SJCRH30 (cell line): ENCODE measurements at regions not wholly inside any gene's neighbourhood (a gene's known extent, or its start where the extent isn't known, plus 50 kb on each side); places are given as distances from the start of the nearest gene placed in this dataset.

Experiments used
- DNase-seq, 2 experiments: peaks; one replicate each; pipeline ENCODE4 v3.0.0-alpha.2; 2015 to 2020
- H3K27ac ChIP-seq: fragments of 250-450 bp; sonication (Bioruptor Pico); 2 replicates; pipeline ENCODE4 v1.5.1; 2020; ENCODE audit warnings: mild to moderate bottlenecking, moderate library complexity
- H3K27me3 ChIP-seq: fragments of 250-450 bp; sonication (Bioruptor Pico); 2 replicates; pipeline ENCODE4 v1.5.1; 2020; ENCODE audit warnings: mild to moderate bottlenecking, moderate library complexity
- H3K36me3 ChIP-seq: fragments of 250-450 bp; sonication (Bioruptor Pico); 2 replicates; pipeline ENCODE4 v1.5.1; 2020; ENCODE audit warnings: mild to moderate bottlenecking, moderate library complexity
- H3K4me1 ChIP-seq: fragments of 250-450 bp; sonication (Bioruptor Pico); 2 replicates; pipeline ENCODE4 v1.5.1; 2020; ENCODE audit warnings: mild to moderate bottlenecking, moderate library complexity
- H3K4me3 ChIP-seq: fragments of 250-450 bp; sonication (Bioruptor Pico); 2 replicates; pipeline ENCODE4 v1.5.1; 2020; ENCODE audit warnings: mild to moderate bottlenecking, moderate library complexity
- H3K9me3 ChIP-seq: fragments of 250-450 bp; sonication (Bioruptor Pico); replicated peaks from 2 replicates; pipeline ENCODE4 v1.5.1; 2020; ENCODE audit warnings: mild to moderate bottlenecking, moderate library complexity

GRCh38 chr9:106639873-106640568, 222.9 kb upstream of the ZNF462 start:
- no peaks in the 10 kb centered on the region for H3K4me1 ChIP-seq
- no peak for DNase-seq
- H3K4me3 ChIP-seq = no peak overlapping the region
- H3K27me3 ChIP-seq = no peaks in the 10 kb centered on the region
- H3K27ac ChIP-seq = no peak overlapping the region
- no peaks in the 10 kb centered on the region for H3K36me3 ChIP-seq
- no peaks in the 10 kb centered on the region for H3K9me3 ChIP-seq

GRCh38 chr9:106643211-106643930, 219.6 kb upstream of the ZNF462 start:
- Histone ChIP-seq H3K27ac (no peak overlapping the region), H3K27me3 (no peaks in the 10 kb centered on the region), H3K4me3 (no peak overlapping the region), H3K4me1 (no peaks in the 10 kb centered on the region), H3K36me3 (no peaks in the 10 kb centered on the region), H3K9me3 (no peaks in the 10 kb centered on the region)
- no peak for DNase-seq

GRCh38 chr9:106644661-106645060, 218.3 kb upstream of the ZNF462 start:
- Histone ChIP-seq H3K4me1 (no peaks in the 10 kb centered on the region), H3K36me3 (no peaks in the 10 kb centered on the region), H3K4me3 (no peak overlapping the region), H3K9me3 (no peaks in the 10 kb centered on the region), H3K27ac (no peak overlapping the region), H3K27me3 (no peaks in the 10 kb centered on the region)
- DNase-seq = no peak

- DNase-seq = peak in 1 of 2 experiments; percentile 10
- H3K36me3 ChIP-seq = no peaks in the 10 kb centered on the region
- H3K27ac ChIP-seq = no peak overlapping the region
- no peaks in the 10 kb centered on the region for H3K9me3 ChIP-seq
- H3K4me3 ChIP-seq = no peak overlapping the region
- no peaks in the 10 kb centered on the region for H3K4me1 ChIP-seq
- H3K27me3 ChIP-seq = no peaks in the 10 kb centered on the region
Observed at GRCh38 chr9:106648799-106649198, 214.2 kb upstream of the ZNF462 start.

- H3K27ac ChIP-seq = no peak overlapping the region
- H3K4me3 ChIP-seq = no peak overlapping the region
- H3K36me3 ChIP-seq = no peaks in the 10 kb centered on the region
- H3K27me3 ChIP-seq = no peaks in the 10 kb centered on the region
- no peaks in the 10 kb centered on the region for H3K9me3 ChIP-seq
- H3K4me1 ChIP-seq = no peaks in the 10 kb centered on the region
- no peak for DNase-seq
Observed at GRCh38 chr9:106649664-106650063, 213.3 kb upstream of the ZNF462 start.

- Histone ChIP-seq H3K9me3 (no peaks in the 10 kb centered on the region), H3K27me3 (no peaks in the 10 kb centered on the region), H3K4me3 (no peak overlapping the region), H3K27ac (no peak overlapping the region), H3K4me1 (no peaks in the 10 kb centered on the region), H3K36me3 (no peaks in the 10 kb centered on the region)
- DNase-seq = no peak
Observed at GRCh38 chr9:106653213-106653612, 209.8 kb upstream of the ZNF462 start.

- H3K27ac ChIP-seq = no peak overlapping the region
- H3K4me1 ChIP-seq = no peaks in the 10 kb centered on the region
- DNase-seq = no peak
- H3K27me3 ChIP-seq = no peaks in the 10 kb centered on the region
- no peak overlapping the region for H3K4me3 ChIP-seq
- no peaks in the 10 kb centered on the region for H3K36me3 ChIP-seq
- H3K9me3 ChIP-seq = no peaks in the 10 kb centered on the region
Observed at GRCh38 chr9:106655966-106656365, 207.0 kb upstream of the ZNF462 start.

- Histone ChIP-seq H3K27me3 (no peaks in the 10 kb centered on the region), H3K36me3 (no peaks in the 10 kb centered on the region), H3K4me1 (no peaks in the 10 kb centered on the region), H3K27ac (no peak overlapping the region), H3K4me3 (no peak overlapping the region), H3K9me3 (no peaks in the 10 kb centered on the region; the same call in 1 of the 2 replicates)
- DNase-seq = no peak
Observed at GRCh38 chr9:106657926-106658325, 205.0 kb upstream of the ZNF462 start.

GRCh38 chr9:106668534-106668933, 194.4 kb upstream of the ZNF462 start:
- Histone ChIP-seq H3K27ac (no peak overlapping the region), H3K4me3 (no peak overlapping the region), H3K9me3 (no peaks in the 10 kb centered on the region; the same call in 1 of the 2 replicates), H3K36me3 (no peaks in the 10 kb centered on the region), H3K4me1 (no peaks in the 10 kb centered on the region), H3K27me3 (no peaks in the 10 kb centered on the region)
- no peak for DNase-seq

- no peak for DNase-seq
- no peak overlapping the region for H3K27ac ChIP-seq
- no peaks in the 10 kb centered on the region for H3K4me1 ChIP-seq
- H3K4me3 ChIP-seq = no peak overlapping the region
- H3K9me3 ChIP-seq = no peaks in the 10 kb centered on the region; the same call in 1 of the 2 replicates
- H3K27me3 ChIP-seq = no peaks in the 10 kb centered on the region
- H3K36me3 ChIP-seq = no peaks in the 10 kb centered on the region
Observed at GRCh38 chr9:106669835-106670234, 193.1 kb upstream of the ZNF462 start.

GRCh38 chr9:106670418-106670817, 192.5 kb upstream of the ZNF462 start:
- Histone ChIP-seq H3K4me3 (no peak overlapping the region), H3K36me3 (no peaks in the 10 kb centered on the region), H3K27ac (no peak overlapping the region), H3K9me3 (no peaks in the 10 kb centered on the region; the same call in 1 of the 2 replicates), H3K4me1 (no peaks in the 10 kb centered on the region), H3K27me3 (no peaks in the 10 kb centered on the region)
- no peak for DNase-seq

- DNase-seq = no peak
Observed at GRCh38 chr9:106675780-106676179, 187.2 kb upstream of the ZNF462 start.

GRCh38 chr9:106677374-106677773, 185.6 kb upstream of the ZNF462 start:
- H3K9me3 ChIP-seq = no peaks in the 10 kb centered on the region
- no peak overlapping the region for H3K4me3 ChIP-seq
- no peak for DNase-seq
- H3K27ac ChIP-seq = no peak overlapping the region
- no peaks in the 10 kb centered on the region for H3K36me3 ChIP-seq
- no peaks in the 10 kb centered on the region for H3K4me1 ChIP-seq
- no peaks in the 10 kb centered on the region for H3K27me3 ChIP-seq

More at GRCh38 chr9:106675780-106676179, 187.2 kb upstream of the ZNF462 start:
- Histone ChIP-seq H3K36me3 (no peaks in the 10 kb centered on the region), H3K4me3 (no peak overlapping the region), H3K27me3 (no peaks in the 10 kb centered on the region), H3K4me1 (no peaks in the 10 kb centered on the region), H3K27ac (no peak overlapping the region), H3K9me3 (no peaks in the 10 kb centered on the region)

GRCh38 chr9:106677830-106678229, 185.1 kb upstream of the ZNF462 start:
- no peak overlapping the region for H3K27ac ChIP-seq
- no peak overlapping the region for H3K4me3 ChIP-seq
- no peaks in the 10 kb centered on the region for H3K4me1 ChIP-seq
- DNase-seq = no peak
- H3K9me3 ChIP-seq = no peaks in the 10 kb centered on the region
- no peaks in the 10 kb centered on the region for H3K27me3 ChIP-seq
- no peaks in the 10 kb centered on the region for H3K36me3 ChIP-seq

GRCh38 chr9:106678273-106678672, 184.7 kb upstream of the ZNF462 start:
- no peaks in the 10 kb centered on the region for H3K36me3 ChIP-seq
- H3K27ac ChIP-seq = no peak overlapping the region
- H3K4me1 ChIP-seq = no peaks in the 10 kb centered on the region
- no peaks in the 10 kb centered on the region for H3K27me3 ChIP-seq
- no peak for DNase-seq
- H3K4me3 ChIP-seq = no peak overlapping the region
- no peaks in the 10 kb centered on the region for H3K9me3 ChIP-seq

GRCh38 chr9:106682420-106682819, 180.5 kb upstream of the ZNF462 start:
- Histone ChIP-seq H3K4me1 (no peaks in the 10 kb centered on the region), H3K27me3 (no peaks in the 10 kb centered on the region), H3K36me3 (no peaks in the 10 kb centered on the region), H3K4me3 (no peak overlapping the region), H3K27ac (no peak overlapping the region), H3K9me3 (no peaks in the 10 kb centered on the region)
- no peak for DNase-seq
